ENCODE measurements at regions not wholly inside any gene's neighbourhood (a gene's known extent, or its start where the extent isn't known, plus 50 kb on each side); places are given as distances from the start of the nearest gene placed in this dataset.

DNA sequence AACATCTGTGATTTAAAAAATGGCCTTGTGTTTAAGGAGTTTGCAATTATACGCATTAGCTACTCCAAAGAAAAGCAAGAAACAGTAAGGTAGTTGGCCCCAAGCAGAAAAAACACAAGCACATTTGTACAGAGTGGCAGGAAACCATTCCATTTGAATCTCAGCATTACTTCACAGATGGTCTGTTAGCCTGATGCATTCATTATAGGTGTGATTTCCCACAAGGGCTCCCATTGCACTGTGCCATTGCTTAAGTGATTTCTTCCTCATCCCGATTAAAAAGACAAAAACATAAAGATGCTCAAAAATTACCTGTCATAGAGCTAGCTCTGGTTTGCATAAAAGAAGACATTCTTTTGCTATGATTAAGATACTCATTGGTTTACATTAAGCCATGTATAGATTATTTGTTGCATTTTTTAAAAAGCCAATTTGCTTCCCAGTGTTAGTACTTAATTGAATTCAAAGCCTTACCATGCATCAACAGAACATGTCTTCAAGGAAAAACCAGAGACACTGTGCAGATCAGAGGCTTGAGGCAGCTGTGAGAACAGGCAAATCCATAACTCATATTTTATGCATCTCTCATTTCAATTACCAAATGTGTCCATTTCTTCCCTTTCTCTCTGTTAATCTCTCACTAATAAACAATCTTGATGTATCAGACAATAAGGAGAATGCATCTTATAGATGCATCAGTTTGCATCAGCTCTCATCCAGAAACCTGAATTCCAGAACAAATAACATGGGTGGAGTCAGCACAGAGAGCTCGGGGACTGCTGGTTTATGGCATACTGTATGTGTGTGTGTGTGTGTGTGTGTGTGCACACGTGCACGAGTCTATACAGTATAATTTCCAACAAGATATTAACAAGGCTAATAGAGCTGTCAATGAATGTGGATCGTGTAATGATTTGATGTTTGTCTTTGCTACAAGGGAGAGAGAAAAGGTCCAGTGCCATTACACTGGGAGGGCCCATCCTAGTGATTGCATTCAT lies 558.6 kb upstream of the HS6ST1 start:
- no peak for DNase-seq (ENCODE audit: low read depth)

DNA sequence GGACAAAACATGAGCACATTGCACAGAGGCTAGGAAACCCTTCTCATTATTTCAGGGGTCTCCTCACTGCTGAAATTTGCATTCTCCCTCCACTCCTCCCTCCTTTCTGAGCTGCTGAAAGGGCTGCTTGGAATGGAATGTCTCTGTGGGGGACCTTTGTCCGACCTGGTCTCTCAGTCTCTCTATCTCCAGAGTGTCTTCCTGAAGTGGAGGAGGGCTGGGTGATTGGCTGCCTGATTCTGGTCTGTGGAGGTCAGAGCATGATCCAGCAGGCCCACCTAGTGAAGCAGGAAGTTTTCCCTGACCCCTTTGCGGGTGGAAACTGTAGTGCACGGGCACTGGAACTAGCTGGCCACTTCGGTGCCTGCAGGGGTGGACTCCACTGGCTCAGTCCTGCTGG lies 560.5 kb upstream of the HS6ST1 start:
- no peak for DNase-seq (ENCODE audit: low read depth)

DNA sequence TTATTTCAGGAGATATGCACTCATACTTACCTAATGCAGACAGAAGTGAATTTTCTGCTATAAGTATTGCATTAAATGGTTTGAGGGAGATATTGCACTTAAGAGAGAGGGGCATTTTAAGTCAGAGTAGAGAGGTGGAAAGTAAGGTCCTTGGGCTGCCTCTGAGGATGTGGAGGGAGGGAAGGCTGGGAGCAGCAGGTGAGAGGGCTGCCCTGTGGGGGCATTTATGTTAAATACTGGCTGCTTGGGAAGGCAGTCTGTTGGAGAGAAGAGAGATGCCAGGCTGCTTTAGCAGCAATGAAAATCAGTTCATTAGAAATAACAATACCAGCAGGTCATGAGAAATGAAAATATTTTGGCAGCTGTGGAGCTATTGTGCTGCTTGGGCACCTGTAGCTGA lies 576.2 kb upstream of the HS6ST1 start:
- DNase-seq (ENCODE audit: low read depth), result no peak

DNA sequence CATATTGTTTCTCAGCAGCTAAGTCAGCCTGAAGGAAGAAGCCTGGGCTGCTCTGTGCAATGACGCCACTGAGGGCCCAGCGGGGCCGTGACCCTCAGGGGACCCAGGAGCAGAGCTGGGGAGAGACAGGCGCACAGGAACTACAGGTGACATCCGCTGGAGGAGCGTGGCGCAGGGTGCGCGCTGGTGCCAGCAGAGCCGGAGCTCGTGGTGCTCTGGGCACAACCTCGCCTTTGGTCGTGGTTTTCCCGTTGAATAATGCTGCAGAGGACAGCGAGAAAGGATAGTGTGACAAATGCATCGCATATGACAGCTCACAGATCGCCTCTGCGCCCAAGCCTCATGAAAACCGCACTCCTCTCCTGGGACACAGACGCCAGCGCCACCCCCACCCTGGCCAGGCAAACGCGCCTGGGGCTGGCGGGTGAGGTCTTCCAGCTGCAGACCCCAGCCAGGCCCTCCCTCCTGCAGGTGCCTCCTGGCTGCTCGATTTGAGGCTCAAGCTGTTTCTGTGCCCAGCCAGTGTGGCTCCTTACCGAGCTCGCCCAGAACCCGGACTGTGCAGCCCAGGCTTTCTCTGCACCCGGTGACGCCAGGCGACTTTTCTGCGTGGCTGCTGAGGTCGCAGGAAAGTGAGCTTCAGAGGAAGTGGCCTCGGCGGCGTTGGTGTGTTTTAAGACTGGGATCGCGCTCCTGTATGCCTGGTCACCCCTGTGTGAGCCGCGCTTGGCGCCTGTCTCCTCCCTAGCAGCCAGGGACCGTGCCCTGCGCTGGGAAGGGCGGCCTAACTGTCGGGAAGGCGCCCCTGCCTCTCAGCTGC lies 583.1 kb upstream of the HS6ST1 start:
- no peak for DNase-seq (ENCODE audit: low read depth)

DNA sequence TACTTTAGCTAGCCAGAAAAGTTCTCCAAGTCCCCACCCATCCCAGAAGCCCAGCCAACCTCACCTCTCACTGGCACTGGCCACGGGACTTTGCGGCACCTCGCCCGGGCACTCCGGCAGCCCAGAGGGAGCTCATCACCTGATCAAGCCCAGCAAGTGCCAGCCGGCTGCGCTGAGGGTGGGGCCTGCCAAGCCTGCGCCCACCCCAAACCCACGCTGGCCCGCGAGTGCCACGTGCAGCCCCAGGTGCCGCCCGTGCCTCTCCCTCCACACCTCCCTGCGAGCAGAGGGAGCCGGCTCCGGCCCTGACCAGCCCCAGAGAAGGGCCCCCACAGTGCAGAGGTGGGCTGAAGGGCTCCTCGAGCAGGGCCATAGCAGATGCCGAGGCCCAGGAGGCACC lies 585.0 kb upstream of the HS6ST1 start:
- DNase-seq (ENCODE audit: low read depth), result no peak

DNA sequence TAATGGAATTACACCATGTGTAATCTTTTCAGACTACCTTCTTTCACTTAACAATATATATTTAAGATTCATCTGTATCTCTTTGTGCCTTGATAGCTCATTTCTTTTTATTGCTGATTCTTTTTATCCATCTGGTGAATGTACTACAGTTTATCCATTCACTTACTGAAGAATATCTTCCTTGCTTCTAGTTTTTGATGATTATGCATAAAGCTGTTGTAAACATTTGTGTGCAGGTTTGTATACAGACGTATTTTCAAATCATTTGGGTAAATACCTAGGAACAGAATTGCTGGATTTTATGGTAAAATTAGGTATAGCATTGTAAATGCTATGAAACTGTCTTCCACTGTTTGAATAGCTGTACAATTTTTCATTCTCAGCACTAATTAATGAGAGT lies 592.6 kb upstream of the HS6ST1 start:
- DNase-seq (ENCODE audit: low read depth), result no peak

DNA sequence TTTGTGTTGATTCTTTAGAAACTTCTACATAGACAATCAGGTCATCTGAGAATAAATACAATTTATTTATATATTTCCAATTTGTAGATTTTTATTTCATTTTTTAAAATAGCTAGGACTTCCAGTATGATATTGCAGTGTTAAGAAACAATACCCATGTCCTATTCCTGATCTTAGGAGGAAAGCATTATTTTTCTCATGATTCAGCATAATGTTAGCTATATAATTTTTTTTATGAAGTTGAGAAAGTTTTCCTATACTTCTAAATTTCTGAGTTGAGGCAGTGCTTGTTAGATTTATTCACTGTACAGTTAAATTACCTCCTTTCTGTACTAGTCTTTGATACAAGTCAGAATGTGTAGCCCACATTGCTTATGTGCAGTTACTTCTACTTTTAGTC lies 595.7 kb upstream of the HS6ST1 start:
- DNase-seq (ENCODE audit: low read depth), result no peak

DNA sequence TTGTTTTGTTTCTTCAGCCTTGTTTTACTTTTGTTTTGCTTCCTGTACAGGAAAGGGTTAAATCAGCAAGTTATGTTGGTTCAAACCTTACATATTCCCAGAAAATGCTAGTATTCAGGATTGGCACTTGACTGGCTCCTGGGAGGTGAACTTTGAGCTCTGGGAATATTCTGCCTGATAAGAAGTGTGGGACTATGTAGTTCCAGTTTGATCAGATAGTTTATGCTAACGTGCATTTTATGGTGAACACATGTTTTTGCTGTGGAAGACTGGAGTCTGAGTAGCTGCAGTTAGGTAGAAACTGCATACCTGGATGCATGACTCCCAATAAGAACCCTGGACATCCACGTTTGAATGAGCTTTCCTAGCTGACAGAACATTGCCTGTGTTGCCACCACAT lies 603.1 kb upstream of the HS6ST1 start:
- DNase-seq (ENCODE audit: low read depth), result no peak

DNA sequence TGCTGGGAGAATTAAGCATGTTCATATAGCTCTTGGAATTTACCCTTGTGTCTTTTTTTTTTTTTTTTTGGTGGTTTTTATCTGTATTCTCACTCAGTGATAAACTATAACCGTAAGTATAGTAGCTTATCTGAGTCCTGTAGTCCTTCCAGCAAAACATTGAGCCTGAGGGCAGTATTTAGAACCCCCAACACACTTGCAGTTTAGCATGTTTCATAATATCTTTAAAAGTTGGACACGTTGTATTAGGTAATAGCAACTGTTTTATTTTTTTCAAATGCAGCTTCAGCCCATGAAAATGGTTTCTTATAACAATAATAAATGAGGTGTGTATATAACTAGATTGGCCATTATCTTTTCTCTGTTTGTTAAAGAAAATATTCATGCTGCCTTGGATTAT lies 603.5 kb upstream of the HS6ST1 start:
- DNase-seq (ENCODE audit: low read depth), result no peak

DNA sequence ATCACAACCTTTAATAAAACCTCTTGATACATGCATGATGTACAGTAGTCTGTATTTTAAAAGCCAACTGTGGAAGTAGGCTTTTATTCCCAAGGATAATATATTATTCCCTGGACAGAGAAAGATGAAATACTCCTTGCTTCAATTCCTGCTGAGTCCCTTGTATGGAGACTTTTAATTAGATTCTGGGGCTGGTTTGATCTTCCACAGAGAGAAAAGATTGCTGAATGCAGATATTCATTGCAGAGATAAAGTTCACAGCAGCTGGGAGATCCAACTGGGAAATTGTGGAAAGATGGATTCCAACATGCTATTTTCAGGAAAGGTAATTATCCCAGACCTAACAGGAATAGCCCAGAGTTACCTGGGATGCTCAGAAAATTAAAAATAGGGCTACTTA lies 607.0 kb upstream of the HS6ST1 start:
- no peak for DNase-seq (ENCODE audit: low read depth)

DNA sequence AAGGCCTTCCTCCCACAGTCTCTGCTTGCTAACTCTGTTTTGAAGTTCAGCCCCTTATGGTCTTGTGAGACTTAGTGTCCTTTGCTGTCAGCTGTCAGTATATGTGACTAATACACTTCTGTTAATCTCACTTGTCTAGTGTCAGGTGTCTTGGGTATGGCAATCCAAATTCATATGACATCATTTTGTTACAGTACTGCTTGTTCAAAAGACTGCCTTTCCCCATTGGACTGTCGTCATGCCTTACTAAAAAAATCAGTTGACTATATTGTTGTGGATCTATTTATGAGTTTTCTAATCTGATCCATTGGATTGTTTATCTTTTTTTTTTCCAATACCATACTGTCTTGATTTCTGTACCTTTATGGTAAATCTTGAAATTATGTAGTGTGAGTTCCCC lies 611.4 kb upstream of the HS6ST1 start:
- no peak for DNase-seq (ENCODE audit: low read depth)

DNA sequence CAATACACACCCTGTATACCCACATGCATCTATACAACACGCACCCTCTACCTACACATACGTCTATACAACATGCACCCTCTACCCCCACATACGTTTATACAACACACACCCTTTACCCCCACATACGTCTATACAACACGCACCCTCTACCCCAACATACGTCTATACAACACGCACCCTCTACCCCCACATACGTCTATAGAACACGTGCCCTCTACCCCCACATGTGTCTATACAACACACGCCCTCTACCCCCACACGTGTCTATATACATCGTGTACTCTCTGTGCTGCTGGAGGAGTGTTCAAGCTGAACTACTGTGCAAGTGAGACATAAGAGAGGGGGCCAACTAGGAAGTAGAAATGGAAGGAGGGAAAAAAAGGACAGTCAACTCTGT lies 621.7 kb upstream of the HS6ST1 start:
- DNase-seq (ENCODE audit: low read depth), result no peak

DNA sequence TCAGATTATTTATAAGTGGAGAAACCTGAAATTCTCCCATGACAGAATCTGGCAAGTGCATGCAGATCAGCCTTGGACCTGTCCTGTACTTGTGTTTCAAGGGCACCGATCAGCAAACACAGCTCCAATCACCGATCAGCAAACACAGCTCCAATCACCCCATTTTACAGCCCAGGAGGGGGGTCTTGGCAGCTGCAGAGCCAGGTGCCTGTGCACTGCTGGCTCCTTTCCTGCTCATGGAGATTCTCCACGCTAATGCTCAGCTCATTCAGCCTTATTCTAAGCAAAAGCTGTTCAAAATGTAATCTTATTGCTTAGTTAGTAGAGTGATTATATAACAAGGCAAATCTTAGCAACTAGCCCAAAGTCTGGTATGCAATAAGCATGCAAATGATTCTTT lies 623.1 kb upstream of the HS6ST1 start:
- DNase-seq (ENCODE audit: low read depth), result no peak

DNA sequence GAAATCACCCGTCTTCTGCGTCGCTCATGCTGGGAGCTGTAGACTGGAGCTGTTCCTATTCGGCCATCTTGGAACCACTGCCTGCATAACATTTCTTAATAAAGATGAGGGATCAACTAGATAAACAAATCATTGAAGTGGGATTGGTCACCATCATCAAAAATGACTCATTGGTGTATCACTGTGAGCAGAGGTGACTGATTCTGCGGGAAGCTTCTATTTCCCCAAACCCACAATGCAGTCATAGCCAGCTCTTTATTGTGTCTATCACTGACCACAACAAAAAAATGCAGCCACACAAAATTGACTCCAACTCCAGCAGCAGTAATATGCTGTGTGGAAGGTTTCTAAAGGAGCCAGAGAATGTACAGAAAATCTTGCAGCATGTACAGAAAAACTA lies 630.7 kb upstream of the HS6ST1 start:
- no peak for DNase-seq (ENCODE audit: low read depth)

DNA sequence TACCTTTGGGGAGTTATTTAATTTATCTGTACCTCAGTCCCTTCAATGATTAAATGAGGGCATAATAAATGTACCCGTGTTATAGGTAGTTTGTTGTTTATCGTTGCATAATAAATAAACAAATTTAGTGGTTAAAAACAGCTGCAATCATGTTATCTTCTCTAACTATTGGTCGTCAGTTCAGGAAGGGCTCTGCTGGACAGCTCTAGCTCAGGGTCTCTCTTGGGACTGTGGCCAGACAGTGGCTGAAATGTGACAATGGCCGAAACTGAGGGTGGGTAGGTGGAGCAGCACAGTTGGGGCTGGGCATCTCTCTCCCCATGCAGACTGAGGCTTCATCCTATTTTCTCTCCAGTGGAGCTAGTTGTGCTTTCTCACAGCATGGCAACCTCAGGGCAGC lies 632.1 kb upstream of the HS6ST1 start:
- DNase-seq (ENCODE audit: low read depth), result no peak

DNA sequence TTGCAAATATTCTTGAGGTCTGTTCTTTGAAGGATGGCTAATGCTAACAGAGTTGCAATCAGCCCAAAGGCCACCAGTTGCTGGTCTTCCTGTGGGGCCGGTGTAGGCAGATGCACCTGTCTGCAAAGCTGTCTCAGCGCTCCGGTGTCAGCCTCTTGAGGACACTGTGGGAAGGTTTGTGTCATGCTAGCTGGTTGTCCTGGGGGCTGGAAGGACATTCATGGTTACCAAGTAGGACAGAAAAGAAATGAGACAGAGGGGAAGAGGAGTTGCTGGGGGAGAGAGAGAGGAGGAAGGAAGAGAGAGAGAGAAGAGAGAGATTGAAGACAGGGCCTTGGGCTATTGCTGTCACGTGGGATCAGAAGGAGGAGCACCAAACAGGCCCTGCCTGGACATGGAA lies 639.6 kb upstream of the HS6ST1 start:
- DNase-seq (ENCODE audit: low read depth), result no peak

DNA sequence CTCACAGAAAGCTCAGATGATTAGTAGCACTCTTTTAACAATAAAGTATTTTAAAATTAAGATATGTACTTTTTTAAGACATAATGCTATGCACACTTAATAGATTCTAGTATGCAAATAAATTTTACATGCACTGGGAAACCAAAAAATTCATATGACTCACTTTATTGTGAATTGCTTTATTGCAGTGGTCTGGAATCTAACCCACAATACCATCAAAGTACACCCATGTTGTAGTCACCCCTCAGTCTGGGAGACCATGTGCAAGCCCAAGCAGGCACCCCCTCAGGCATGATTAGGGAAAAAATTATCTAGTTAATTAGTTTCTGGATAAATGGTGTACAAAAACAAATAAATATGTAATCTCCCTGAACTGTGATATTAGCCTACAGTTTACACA lies 649.0 kb upstream of the HS6ST1 start:
- no peak for DNase-seq (ENCODE audit: low read depth)

DNA sequence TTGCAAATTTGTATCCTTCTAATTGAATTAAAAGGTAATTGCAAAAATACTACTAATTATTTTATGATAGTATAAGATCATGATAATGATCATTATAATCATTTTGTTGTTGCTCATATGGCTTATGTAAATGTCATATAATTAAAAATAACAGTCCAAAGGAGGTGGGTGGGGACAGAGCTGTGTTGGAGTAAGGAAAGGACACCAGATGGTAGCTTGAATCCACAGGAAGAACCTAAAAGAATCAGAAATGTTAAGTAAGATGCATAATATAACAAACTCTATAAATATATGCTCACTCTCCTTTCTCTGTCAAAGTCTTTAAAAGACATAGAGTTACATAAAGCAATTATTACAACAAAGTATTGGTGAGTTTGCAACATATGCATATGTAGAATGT lies 650.7 kb upstream of the HS6ST1 start:
- no peak for DNase-seq (ENCODE audit: low read depth)

DNA sequence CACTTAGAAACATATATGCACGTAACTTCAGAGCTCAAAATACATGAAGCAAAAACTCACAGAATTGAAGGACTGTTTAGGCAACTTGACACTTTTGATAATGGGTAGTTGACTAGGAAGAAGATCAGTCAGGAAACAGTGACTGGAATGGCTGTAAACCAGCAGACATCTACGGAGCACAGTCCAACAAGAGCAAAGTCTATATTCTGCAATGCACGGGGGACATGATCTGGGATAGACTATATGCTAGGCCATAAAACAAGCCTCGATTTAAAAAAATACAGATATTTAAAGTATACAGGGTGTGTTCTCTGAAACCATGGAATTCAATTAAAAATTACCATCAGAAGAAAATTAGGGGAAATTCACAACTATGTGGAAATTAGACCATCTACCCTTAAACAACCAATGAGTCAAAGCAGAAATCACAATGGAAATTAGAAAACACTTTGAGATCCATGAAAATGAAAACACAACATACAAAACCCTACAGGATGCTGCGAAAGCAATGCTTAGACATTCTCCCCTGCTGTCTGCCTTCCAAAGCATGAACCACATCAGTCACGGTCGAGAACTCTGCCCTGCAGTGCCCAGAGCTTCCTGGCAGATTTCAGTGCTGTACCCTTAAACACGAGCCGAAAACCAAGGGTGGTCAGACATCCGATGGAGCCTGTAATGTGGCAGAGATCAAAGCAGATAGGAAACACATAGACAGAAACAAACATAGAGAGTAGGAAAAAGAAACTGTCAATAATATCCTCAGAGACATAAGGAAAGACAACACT lies 651.9 kb upstream of the HS6ST1 start:
- no peak for DNase-seq (ENCODE audit: low read depth)

DNA sequence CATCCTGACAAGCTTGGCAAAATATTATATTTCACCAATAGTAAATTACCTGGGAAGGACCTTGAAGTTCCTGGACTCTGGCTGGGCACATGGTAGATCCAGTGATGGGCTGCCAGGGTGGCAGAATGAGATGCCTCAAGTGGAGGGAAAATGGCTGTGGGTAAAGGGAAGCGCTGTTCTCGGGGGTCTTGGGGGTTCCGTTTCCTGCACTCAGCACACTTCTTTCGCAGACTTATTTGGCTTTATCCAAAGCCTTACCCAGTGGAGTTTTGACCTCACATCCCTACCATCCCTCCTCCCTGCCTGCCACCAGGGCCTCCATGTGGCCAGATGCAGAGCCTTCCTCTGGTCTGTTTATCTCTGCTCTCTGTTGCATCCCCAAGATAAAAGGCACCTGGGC lies 654.9 kb upstream of the HS6ST1 start:
- no peak for DNase-seq (ENCODE audit: low read depth)

DNA sequence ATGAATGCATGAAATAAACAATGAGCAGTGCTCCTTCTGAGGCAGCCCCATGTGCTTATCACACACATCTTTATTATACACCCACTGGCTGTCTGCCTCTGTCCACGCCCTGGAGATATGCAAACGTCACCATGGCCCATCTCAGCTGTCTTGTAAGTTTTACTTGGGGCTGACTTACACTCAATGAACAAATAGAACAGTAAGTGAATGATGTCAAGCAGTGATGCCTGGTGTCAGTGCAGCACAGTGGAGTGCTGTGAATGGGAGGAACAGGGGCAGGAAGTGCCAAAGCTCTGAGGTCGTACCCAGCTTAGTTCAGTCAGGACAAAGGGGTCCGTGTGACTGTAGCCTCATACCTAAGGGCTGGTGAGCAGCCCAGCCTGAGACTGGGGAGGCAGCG lies 659.5 kb upstream of the HS6ST1 start:
- no peak for DNase-seq (ENCODE audit: low read depth)

DNA sequence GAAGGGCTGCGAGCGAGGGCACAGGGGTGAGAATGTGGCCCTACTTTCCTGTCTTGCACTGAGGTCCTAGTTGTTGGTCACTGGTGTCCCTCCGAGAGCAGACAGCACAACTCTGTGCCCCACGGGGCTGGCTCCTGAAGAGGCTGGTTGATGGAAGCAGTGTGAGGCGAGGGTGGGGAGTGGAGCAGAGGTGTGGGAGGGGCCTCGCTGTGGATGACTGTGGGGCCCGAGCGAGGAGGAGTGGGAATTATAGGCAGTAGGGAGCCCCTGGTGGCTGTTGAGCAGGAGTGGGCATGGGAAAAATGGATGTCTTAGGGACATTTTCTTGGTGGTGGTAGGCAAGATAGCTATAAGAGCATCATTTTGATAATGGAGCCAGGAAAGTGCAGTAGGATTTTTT lies 660.5 kb upstream of the HS6ST1 start:
- DNase-seq (ENCODE audit: low read depth), result no peak

DNA sequence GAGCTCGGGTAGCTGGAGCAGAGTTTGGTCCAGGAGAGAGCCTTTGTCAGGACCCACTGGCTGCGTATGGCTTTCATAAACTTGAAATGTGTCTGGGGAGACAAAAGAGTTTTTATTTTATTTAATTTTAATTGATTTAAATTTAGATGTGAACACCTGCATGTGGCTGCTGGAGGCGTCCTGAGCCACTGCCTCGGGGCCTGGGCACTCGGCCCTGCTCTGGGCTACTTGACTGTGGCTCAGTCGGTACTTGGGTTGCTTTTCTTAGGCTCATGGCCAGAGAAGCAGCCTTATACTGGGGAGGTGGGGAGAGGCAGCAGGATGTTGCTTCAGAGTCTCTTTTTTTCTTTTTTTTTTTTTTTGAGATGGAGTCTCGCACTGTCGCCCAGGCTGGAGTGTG lies 661.8 kb upstream of the HS6ST1 start:
- DNase-seq (ENCODE audit: low read depth), result no peak
